NCI-H2107 treated with DMSO at 0.1 percent for 48 hours (cell line): ENCODE measurements at regions not wholly inside any gene's neighbourhood (a gene's known extent, or its start where the extent isn't known, plus 50 kb on each side); places are given as distances from the start of the nearest gene placed in this dataset.

Source experiments
- DNase-seq: peaks from one replicate; lab custom pipeline; 2025; ENCODE audit not compliant: unreplicated experiment; lab: John Stamatoyannopoulos, UW

DNA sequence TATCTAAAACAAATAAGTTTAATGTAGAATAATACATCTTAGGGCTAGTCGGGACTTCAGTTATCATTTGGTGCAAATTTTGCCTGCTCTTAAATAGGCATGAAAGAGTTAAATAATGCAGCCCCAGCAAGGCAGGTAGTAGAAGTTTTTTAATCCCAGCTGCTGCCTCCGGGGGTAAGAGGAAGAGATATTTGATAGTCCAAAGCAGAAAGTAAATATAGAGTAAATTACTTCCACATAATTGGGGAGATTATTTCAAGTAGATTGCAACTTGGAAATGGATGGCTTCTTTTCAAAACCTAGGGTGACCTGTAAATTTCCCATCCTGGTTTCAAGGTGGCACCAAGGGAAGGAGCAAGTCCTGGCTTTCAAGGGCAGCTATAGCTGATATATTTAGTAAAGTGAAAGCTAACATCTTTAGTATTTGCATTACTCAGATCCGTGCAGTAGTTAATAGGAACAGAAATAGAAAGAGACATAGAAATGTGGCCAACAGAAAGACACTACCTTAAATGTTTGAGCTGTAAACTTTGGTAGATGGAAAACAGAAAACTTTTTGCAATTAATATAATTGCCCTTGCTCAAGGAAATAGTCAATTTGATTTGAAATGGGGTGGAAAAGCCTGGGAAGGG lies 109.1 kb downstream of the LMO4 start:
- DNase-seq: peak; percentile 10

DNA sequence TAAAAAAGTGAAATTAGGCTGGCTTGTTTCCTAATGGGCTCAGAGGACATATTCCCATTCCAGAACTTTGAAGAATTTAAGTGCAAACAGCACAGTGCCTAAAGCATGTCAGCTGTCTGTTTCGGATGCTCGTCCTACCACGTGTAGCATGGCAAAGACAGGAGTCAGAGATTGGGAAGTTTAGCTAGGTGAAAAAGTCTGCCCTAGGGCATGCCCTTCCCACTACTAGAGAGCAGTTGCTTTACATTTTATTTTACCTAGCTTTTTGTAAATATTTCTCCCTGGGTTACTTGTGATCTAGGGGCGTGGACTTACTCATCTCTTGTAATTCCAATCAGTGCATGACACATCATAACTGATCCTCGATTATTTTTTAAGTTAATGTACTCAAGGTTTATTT lies 111.1 kb downstream of the LMO4 start:
- no peak for DNase-seq

DNA sequence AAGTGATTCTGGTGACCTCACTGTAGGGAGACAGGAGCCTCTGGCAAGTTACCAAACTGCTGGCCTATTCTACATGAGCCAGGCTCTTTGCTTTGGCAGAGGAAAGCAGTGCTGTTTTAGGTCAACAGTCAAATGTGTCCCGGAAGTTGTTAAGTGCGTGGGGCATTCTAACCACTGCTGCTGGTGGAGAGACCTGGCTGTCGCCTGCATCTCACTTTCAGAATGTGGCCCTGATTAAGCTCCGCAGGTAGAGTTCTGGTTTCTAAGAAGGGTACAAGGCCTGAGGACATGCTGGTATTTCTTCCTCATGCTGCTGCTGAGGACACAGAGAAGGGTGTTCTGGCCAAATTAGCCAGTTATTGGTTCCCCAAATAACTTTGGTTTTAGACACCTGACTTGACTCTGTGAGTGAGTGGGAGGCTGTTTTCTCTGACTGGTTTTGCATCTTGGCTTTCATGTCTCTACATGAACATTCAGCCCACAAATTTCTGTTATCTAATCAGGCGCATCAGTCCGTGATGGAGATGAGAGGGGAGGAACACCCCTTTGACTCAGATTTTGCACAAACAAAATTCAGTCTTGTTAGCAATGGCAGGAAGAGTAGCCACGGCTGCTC lies 120.8 kb downstream of the LMO4 start:
- peak; percentile 11 for DNase-seq

DNA sequence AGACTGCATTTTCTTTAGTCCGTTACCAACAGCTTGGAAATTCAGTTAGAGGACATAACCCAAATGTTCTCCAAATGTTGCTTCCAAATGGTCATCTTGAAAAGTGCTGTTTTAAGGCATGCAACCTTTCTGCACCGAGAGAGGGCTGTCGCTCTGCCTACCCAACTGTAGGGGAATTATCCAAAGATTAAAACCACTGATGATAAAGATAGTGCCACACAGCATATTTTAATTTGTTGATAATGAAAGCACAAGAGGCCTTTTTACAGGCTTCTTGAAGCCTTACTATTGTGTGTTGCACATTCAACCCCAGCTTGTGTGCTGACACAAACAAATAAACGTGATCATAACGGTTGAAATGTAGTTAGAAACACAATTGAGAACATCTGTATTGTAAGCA lies 121.5 kb downstream of the LMO4 start:
- DNase-seq: no peak

DNA sequence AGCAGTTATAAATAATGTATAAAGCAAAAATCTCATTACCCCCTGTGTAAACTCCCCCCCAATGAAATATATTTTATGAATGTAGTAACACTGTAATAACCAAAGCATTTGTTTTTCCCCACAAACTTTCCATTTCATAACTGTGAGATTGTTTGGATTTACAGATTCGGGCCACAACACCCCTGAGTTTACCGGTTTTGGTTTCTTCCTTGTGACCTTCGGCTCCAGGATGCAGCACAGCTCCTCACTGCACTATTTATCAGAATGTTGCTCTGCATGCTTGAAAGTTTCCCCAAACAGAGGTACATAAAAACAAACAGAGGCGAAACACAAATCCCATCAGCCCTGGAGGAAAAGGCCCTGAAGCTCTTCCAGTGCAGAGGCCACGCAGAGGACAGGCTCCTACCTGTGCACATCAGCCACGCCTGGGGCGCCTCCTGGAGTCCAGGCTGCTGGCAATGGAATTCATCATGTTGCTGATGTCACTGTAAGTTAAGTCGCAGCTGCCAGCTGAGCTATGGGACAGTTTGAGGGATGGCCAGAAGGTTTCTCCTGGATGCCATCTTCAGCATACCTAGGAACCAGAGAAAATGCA lies 122.0 kb downstream of the LMO4 start:
- DNase-seq: no peak

DNA sequence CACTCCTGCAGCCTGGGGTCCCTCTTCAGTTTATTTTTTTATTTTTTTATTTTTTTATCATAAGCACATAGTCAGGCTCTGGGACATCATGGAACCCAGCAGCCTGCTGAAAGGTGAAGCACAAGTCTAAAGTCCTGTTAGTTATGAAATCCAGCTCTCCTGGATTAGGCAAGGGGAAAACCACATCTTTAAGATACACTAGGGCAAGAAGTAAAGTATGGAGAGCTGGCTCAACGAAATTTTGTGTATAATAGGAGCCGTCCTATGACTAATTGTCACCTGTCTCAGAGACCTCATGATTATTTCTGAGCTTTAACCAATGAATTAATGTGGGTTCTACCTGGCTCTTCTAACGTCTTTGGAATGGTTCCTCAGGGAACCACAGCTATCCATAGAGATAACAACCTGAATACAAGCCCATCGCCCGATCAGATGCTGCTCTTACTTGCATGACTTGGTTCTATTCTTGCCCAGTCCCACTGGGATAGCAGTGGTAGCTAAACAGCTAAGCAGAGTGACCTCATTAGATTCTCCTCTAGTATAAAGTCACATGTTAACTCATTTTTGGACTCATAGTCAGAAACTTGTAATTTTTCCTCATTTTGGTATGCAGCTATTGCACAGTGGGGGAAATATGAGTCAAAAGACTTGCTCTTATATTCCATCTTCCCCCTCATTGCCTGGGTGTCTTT lies 122.7 kb downstream of the LMO4 start:
- no peak for DNase-seq

DNA sequence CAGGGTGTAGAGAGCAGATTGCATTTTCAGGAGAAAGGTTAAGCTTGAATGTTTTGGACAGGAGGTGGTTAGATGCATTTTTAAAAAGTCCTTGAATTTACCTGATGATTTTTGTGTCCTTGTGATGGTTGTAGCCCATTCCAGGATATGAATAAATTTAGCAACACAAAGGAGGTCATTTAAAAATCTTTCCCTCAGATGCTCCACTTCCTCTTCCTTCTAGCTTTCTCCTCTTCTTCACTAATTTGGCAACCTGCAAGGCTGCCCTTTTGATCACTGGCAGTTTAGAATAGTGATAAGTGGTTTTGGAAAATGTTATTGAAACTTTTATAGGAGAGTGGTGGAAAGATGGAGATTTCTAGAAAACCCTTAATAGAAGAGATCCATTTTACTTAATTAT lies 124.0 kb downstream of the LMO4 start:
- no peak for DNase-seq

DNA sequence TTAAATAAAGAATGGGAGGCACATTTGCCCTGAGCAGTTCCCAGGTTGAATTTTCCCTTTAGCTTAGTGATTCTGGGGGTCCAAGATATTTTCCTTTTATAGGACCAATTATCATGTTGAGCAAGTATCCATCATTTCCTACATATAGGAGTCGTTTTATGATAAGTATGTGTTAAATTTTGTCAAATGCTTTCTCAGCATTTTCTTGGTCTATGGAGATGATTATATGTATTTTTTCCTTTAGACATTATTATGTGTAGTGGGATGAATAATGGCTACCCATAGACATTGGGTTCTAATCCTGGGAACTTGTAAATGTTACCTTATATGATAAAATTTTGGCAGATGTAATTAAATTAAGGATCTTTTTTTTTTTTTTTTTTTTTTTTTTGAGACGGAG lies 128.7 kb downstream of the LMO4 start:
- no peak for DNase-seq

DNA sequence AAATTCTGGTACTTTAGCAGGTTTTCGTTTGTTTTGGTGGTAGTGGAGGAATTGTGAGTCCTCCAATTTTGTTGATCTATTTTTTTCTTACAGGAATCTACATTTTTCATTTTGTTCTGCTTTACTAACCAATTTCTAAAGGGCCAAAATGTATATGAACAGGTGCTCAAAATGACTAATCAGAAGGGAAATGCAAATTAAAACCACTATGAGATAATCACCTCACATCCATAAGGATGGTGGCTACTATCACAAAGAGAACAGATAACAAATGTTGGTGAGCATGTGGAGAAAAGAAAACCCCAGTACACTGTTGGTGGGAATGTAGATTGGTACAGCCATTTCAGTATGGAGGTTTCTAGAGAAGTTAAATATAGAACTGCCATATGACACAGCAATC lies 134.2 kb downstream of the LMO4 start:
- no peak for DNase-seq

DNA sequence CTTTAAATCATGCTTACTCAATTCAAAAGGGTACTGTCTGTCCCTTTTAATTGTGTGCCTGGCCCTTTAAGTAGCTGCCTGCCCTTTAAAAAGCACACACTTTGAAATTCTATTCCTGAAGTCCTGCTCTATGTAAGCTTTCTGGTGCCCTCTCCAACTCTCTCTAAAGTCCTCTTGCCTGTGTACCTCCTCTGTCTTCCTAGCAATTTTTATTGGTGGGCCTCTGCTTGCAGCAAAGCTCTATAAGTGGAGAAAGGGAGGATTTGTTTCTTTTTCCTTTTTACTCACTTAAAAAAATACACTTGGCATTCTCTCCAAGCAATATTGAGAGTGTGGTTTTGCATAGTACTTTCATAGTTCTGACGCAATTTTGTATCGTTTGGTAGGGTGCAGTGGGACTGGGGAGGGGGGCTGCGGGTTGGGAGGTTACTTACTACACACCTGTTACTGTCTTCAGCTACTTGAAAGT lies 135.4 kb downstream of the LMO4 start:
- DNase-seq: peak; percentile 16

DNA sequence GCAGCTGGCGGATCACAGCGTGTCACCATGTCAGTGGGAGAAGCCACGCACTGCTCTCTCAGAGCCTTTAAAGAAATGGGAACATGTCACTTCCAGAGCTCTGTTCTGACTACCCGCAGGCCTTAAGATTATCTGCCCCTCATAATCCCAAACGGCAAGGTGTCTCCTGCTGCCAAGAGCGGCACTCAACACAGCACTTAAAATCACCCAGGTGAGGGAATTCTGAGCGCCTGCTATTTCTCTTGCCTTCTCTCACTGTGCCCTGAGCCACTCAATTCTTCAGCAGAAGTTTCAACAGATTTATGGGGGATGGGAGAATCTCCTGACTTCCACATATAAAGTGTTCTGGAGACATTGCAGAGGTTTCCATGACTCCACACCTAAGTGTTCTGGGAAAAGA lies 137.9 kb downstream of the LMO4 start:
- no peak for DNase-seq

DNA sequence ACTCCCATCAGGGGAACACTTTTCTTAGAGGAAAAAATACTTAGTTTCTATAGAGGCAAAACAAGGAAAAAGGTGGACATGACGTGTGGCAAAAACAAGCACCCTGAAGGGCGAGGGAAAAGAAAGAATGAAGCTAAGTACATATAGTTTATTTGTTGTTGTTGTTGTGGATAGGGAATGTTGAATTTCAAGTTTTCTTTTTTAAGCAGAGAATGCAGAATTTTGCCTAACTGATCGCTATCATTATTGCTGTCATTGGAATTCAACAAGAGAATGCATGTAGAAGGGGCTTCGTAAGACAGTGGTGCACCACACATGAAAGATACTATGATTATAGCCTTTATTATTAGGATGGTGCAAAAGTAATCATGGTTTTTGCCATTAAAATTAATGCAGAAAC lies 144.0 kb downstream of the LMO4 start:
- no peak for DNase-seq

DNA sequence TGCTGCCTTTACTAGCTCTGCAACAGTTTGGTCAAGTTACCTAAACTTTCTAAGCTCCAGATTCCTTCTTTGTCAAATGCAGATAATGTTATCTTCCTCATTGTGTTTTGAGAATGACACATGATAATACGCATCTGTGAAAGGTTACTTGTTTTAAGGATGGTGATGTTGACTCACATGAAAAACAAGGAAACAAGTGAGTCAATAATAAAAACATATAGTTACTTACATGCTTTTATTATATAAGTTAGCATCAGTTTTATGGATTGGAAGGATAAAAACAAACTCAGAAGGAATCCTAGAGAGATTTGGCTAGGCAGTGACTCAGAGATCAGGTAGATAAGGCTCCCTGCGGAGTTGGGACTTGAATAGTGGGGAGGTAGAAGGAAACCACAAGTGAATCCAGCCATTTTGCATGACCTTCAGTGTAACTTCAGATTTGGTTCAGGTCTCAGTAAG lies 144.6 kb downstream of the LMO4 start:
- DNase-seq: no peak

DNA sequence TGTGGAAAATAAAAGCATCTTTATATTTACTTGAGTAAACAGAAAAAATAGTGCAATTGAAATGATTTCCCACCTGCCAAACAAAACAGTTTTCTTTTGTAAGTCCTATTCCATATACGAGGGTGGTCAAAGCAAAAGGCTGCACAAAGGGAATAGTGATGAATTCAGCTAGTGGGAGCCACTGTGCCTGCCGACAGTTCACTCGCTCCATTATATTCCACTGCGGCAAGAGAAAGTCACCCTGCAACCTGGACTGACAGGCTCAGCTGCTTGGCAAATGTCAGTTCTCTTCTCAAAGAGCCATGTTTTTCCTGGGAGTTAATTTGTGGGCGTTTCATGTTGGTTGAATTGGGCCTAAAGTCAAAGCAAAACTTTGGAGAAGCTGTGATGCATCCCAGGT lies 145.4 kb downstream of the LMO4 start:
- DNase-seq: no peak

DNA sequence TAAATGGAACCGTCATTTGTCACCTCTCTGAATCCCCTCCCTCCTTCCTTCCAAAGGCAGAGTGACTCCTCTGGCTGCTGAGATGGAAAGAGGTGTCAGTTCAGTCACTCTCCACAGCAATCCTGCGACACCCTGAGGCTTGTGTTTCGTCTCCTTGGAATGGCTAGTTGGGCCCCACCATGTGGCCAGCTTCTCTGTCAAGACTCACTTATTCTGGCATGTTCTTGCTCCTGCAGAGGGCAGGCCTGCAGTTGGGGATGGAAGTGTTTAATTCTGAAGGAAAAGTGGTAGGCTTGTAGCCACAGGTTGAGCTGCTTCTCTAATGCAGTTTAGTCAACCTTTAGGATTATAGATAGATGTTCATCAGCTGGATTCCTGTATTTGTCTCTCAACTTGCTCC lies 149.6 kb downstream of the LMO4 start:
- DNase-seq: no peak

DNA sequence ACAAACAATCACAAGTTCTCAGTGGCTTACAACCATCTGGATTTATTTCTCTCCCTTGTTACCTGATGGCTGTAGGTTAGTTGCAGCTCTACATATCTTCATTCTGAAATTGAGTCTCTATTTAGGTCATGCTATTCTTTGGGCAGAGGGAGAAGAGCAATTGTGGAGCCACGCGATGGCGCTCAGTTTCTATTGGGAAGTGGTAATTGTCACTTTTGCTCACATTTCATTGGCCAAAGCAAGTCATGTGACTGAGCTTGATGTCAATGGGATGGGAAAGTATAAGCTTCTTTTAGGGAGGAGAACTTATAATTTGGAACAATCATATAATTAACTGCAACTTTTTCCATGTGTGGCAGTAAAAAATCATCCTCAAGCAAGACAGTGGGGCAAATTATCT lies 166.5 kb downstream of the LMO4 start:
- DNase-seq: no peak

DNA sequence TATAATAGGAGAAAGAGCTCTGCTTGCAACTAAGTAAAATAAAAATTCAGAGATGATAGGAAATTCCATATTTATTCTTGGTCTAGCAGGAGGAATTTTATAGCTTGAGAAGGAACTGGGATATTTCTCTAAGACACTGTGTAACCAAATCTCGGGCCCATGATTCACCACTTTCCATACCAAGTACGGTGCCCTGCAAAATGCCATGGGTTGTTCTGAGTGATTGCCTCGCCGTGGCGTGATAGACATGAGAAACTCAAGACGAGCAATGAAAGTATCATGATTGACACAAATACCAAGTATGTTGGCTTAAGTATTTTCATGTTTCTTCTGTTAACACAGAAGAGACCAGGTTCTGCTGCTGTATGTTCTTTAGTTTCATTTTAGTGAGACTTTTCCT lies 167.2 kb downstream of the LMO4 start:
- DNase-seq: no peak

DNA sequence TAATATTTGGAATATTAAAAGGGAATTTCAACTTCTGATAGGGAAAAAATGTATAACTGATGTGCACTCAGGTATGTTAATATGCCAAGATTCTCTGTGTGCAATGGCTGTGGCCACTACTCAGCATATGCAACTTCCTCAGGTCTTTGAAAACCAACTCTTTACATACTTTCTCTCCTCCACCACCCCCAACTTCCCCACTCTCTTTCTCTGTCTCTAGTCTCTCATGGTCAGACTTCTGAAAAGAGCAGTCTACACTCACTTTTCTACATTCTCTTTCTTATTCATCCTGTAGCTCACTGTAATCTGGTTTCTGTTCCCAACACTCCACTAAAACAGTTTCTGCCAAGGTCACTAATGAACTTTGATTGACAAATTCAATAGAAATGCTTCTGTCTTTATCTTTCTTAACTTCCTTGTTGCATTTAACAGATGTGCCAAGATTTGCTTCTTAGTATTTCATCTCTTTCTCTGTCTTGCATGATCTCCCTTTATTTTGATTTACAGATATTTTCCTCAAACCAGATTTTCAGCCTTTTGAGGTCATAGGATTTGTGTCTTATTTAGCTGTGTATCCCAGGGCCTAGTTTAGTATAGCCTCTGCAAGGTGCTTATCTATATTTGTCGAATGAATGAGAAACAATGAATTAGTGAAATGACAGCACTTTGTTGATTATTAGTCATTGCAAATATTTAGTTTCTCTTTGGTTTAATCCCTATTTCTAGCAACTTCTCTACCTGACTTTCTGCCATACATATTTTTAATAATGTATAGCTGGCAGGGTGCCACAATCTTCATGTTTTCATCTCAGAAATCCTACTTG lies 168.9 kb downstream of the LMO4 start:
- DNase-seq: no peak

DNA sequence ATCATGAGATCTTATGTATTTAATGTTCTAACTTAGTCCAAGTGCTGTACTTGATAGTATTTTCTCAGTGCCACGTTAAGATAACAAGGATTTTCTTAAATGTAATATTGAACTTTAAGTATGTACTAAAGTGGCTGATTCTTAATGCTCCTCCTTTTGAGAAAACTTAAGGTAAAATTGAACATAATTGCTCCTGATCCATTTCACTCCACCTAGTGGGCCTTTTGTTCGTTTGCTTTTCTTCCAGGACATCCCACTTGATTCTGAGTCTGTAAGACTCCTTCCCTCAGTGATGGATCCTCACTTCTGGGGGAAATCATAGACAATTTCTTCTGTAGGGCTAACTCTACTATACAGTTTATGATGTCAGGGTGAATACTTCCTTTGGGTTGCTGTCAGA lies 173.1 kb downstream of the LMO4 start:
- DNase-seq: no peak

DNA sequence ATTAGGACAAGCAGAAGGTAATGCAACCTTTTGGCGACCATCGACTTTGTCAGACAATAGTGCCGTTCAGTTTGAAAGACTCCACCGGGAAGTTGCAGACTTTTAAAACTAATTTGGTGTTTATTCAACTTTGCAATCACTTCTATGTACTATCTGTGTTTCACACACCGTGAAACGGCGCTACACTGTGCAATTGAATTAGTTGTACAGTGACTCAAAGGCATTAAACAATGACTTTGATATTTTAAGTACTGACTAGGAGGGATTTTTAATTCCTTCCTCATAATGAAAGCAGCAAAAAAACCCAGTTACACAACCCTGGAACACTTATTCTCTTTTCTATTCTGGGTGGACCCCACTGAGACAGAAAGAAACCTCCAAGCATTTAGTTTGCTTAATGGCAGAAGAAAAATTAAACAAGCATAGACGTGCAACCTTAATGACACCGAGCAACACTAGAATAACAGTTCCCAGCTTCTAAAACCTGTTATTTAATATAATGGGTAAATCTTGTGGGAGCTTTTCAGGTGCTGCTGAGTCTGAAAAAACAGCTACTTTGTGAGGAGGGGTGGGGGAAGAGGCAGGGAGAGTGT lies 176.8 kb downstream of the LMO4 start:
- peak; percentile 31 for DNase-seq

DNA sequence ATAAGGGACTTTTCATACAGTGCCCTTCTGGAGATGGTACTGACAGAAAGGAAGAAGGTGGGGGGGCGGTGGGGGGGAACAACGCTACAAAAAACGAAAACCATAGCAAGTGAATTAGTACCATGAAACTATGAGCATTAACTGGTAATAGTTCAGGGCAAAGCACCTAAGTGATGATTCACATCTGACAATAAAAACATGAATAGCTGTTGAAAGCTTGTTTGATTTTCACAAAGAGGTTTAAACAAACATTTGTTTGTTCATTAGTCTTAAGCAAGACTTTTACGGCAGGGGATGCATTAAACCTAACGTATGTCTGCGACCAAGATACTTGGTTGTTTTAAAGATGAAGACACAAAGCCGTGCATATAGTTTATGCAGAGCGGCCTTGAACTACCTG lies 177.5 kb downstream of the LMO4 start:
- DNase-seq: no peak
